ENCODE measurements at regions not wholly inside any gene's neighbourhood (a gene's known extent, or its start where the extent isn't known, plus 50 kb on each side); places are given as distances from the start of the nearest gene placed in this dataset.

- no peak overlapping the region for H3K4me3 ChIP-seq
- no peak overlapping the region for H3K27ac ChIP-seq
- H2AFZ ChIP-seq (replicated peaks): no peak overlapping the region
- H3K9me3 Mint-ChIP-seq: peaks cover 10% of the 10 kb centered on the region
- H3K36me3 Mint-ChIP-seq: peaks cover 3% of the 10 kb centered on the region
- H3K79me2 ChIP-seq (ENCODE audit: low read depth): no peaks in the 10 kb centered on the region
- TF ChIP-seq CTCF (IDR thresholded peaks at IDR 0.05) (no peak), EZH2phosphoT487 (IDR thresholded peaks at IDR 0.05) (no peak), EZH2 (IDR thresholded peaks at IDR 0.05) (no peak)
- no peak overlapping the region for H3K27ac Mint-ChIP-seq
- H3K4me1 Mint-ChIP-seq: peaks cover 23% of the 10 kb centered on the region
- no peaks in the 10 kb centered on the region for H3F3A ChIP-seq (ENCODE audit: low read depth)
- DNase-seq (ENCODE audit: low spot score): no peak
- no peak overlapping the region for H3K4me2 ChIP-seq
- H3K9ac ChIP-seq: no peak overlapping the region
- H3K4me1 ChIP-seq: no peaks in the 10 kb centered on the region
- H3K9me3 ChIP-seq (ENCODE audit: low read depth): no peaks in the 10 kb centered on the region
- H3K4me3 Mint-ChIP-seq: no peak overlapping the region
- H3K27me3 ChIP-seq: no peaks in the 10 kb centered on the region
- H4K20me1 ChIP-seq (ENCODE audit: low read depth): no peaks in the 10 kb centered on the region
- H3K27me3 Mint-ChIP-seq (ENCODE audit: insufficient read depth, low read depth): peaks cover 4% of the 10 kb centered on the region
- H3K36me3 ChIP-seq: no peaks in the 10 kb centered on the region
These were observed 132.3 kb upstream of the ZNF608 start for GRCh38 chr5:124878583-124879342.

- no peaks in the 10 kb centered on the region for H4K20me1 ChIP-seq (ENCODE audit: low read depth)
These were observed 134.7 kb upstream of the ZNF608 start for GRCh38 chr5:124880903-124881697.

DNA sequence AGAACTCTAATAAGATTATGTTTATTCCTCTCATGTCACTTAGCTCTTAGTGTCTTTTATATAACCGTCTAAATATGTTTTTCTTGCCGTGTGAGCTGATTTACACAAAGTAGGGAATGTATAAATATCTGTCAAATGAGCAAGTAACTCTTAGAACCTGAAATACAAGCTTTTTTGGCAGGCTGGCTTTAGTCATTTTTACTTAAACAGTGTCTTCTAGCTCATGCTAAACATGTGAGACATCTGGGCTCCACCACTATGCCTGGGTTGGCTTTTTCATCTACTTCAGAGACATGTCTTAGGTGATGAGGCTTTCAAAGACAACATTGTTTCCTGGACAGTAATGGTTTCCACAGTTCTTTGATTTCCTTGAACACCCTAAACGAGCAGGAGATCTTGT lies 137.2 kb upstream of the ZNF608 start:
- TF ChIP-seq EZH2phosphoT487 (IDR thresholded peaks at IDR 0.05): no peak
- TF ChIP-seq EZH2 (IDR thresholded peaks at IDR 0.05): no peak
- TF ChIP-seq CTCF (IDR thresholded peaks at IDR 0.05): no peak
- H3K9me3 ChIP-seq (ENCODE audit: low read depth): peaks cover 8% of the 10 kb centered on the region
- no peaks in the 10 kb centered on the region for H3K79me2 ChIP-seq (ENCODE audit: low read depth)
- peaks cover 22% of the 10 kb centered on the region for H3K4me1 Mint-ChIP-seq
- peaks cover 2% of the 10 kb centered on the region for H3K27me3 Mint-ChIP-seq (ENCODE audit: insufficient read depth, low read depth)
- no peaks in the 10 kb centered on the region for H3K36me3 ChIP-seq
- H3K4me3 ChIP-seq: no peak overlapping the region
- no peak overlapping the region for H3K9ac ChIP-seq
- H3K27ac ChIP-seq: no peak overlapping the region
- peaks cover 1% of the 10 kb centered on the region for H3K36me3 Mint-ChIP-seq
- H4K20me1 ChIP-seq (ENCODE audit: low read depth): no peaks in the 10 kb centered on the region
- no peak overlapping the region for H3K4me2 ChIP-seq
- H3K4me1 ChIP-seq: peaks cover 23% of the 10 kb centered on the region
- no peak for DNase-seq (ENCODE audit: low spot score)
- no peak overlapping the region for H3K4me3 Mint-ChIP-seq
- H2AFZ ChIP-seq (replicated peaks): no peak overlapping the region
- no peak overlapping the region for H3K27ac Mint-ChIP-seq
- H3K9me3 Mint-ChIP-seq: peaks cover 3% of the 10 kb centered on the region
- H3F3A ChIP-seq (ENCODE audit: low read depth): peaks cover 14% of the 10 kb centered on the region
- no peaks in the 10 kb centered on the region for H3K27me3 ChIP-seq

More at GRCh38 chr5:124880903-124881697, 134.7 kb upstream of the ZNF608 start:
- Histone ChIP-seq H3K79me2 (ENCODE audit: low read depth) (no peaks in the 10 kb centered on the region), H3K27me3 (no peaks in the 10 kb centered on the region), H3K36me3 (no peaks in the 10 kb centered on the region), H3K4me2 (no peak overlapping the region), H3K9ac (no peak overlapping the region), H3F3A (ENCODE audit: low read depth) (no peaks in the 10 kb centered on the region), H2AFZ (replicated peaks) (peak overlapping the region; percentile 17), H3K4me3 (no peak overlapping the region), H3K9me3 (ENCODE audit: low read depth) (peaks cover 8% of the 10 kb centered on the region), H3K4me1 (no peaks in the 10 kb centered on the region), H3K27ac (no peak overlapping the region)
- no peak for DNase-seq (ENCODE audit: low spot score)
- H3K4me3 Mint-ChIP-seq: no peak overlapping the region
- H3K27ac Mint-ChIP-seq: no peak overlapping the region
- TF ChIP-seq EZH2phosphoT487 (IDR thresholded peaks at IDR 0.05) (no peak), CTCF (IDR thresholded peaks at IDR 0.05) (no peak)
- no peaks in the 10 kb centered on the region for H3K36me3 Mint-ChIP-seq
- peaks cover 2% of the 10 kb centered on the region for H3K27me3 Mint-ChIP-seq (ENCODE audit: insufficient read depth, low read depth)
- H3K4me1 Mint-ChIP-seq: peaks cover 15% of the 10 kb centered on the region
- peaks cover 3% of the 10 kb centered on the region for H3K9me3 Mint-ChIP-seq
